ENCODE measurements at regions not wholly inside any gene's neighbourhood (a gene's known extent, or its start where the extent isn't known, plus 50 kb on each side); places are given as distances from the start of the nearest gene placed in this dataset.

- no peaks in the 10 kb centered on the region for H3K36me3 ChIP-seq (ENCODE audit: control insufficient read depth in 1 of 2, insufficient read depth in 2 of 2, low read length in 2 of 2)
- no peaks in the 10 kb centered on the region for H3K79me2 ChIP-seq (ENCODE audit: insufficient read depth, low read length)
- H3K9ac ChIP-seq (ENCODE audit: low read length), result no peak overlapping the region
- H3K4me1 ChIP-seq (ENCODE audit: control insufficient read depth in 1 of 2, insufficient read depth in 2 of 2, low read length in 2 of 2), result no peaks in the 10 kb centered on the region
- no TSS peak for BruUV-seq (replicated peaks)
- DNase-seq (ENCODE audit: low read depth, low spot score) (no peak), ATAC-seq (no peak)
- H3K27me3 ChIP-seq (ENCODE audit: insufficient read depth, low read length), result no peaks in the 10 kb centered on the region
- H3K27ac ChIP-seq (ENCODE audit: low read depth, low read length), result no peak overlapping the region
- H3K9me2 ChIP-seq (ENCODE audit: insufficient read depth), result no peaks in the 10 kb centered on the region
- no peak overlapping the region for H3K4me3 ChIP-seq (replicated peaks in 1 of 2; ENCODE audit: low read depth in 1 of 2, low read length in 2 of 2)
- no peaks in the 10 kb centered on the region for H3K9me3 ChIP-seq (ENCODE audit: control insufficient read depth in 1 of 2, insufficient read depth in 1 of 2, low read depth in 1 of 2, low read length in 2 of 2)
- ChIA-PET RAD21 (ENCODE audit: low non-redundant PET in 1 of 2, low total read pairs in 2 of 2, uncharacterized antibody in 2 of 2, unreplicated experiment in 2 of 2) (no interaction called here), CTCF (no interaction called here), POLR2A (no interaction called here)
- intact Hi-C loops (cut with micrococcal nuclease), result no loop called here
- H4K20me1 ChIP-seq (ENCODE audit: insufficient read depth), result no peaks in the 10 kb centered on the region
- no peak overlapping the region for H2AFZ ChIP-seq (ENCODE audit: low read depth, low read length, poor library complexity, severe bottlenecking)
- no peak for TF ChIP-seq ZNF274 (IDR thresholded peaks at IDR 0.05; ENCODE audit: low read depth, low read length)
- no peak for TF ChIP-seq CEBPB (IDR thresholded peaks at IDR 0.05; ENCODE audit: low read depth)
- no peak for TF ChIP-seq ATF3 (IDR thresholded peaks at IDR 0.05)
- TF ChIP-seq RAD21 (IDR thresholded peaks at IDR 0.05; ENCODE audit: low read depth), result no peak
- TF ChIP-seq EGR1 (IDR thresholded peaks at IDR 0.05; ENCODE audit: low read depth), result no peak
- no peak for TF ChIP-seq SRF (IDR thresholded peaks at IDR 0.05; ENCODE audit: low read depth)
- TF ChIP-seq EZH2 (IDR thresholded peaks at IDR 0.05), result no peak
- no peak for TF ChIP-seq POLR2A (IDR thresholded peaks at IDR 0.05; ENCODE audit: borderline replicate concordance, extremely low read depth, insufficient read depth, insufficient read length)
- no peak for TF ChIP-seq EZH2phosphoT487 (IDR thresholded peaks at IDR 0.05; ENCODE audit: borderline replicate concordance)
- TF ChIP-seq ZFX (IDR thresholded peaks at IDR 0.05), result no peak
- no peak for TF ChIP-seq REST (IDR thresholded peaks at IDR 0.05; ENCODE audit: low read depth)
- no peak for TF ChIP-seq MAX (IDR thresholded peaks at IDR 0.05)
- no peak for TF ChIP-seq FOSL1 (IDR thresholded peaks at IDR 0.05; ENCODE audit: low read depth)
- no peak for TF ChIP-seq SP1 (IDR thresholded peaks at IDR 0.05; ENCODE audit: low read depth)
- no peak for TF ChIP-seq TCF7L2 (IDR thresholded peaks at IDR 0.05; ENCODE audit: borderline replicate concordance, extremely low read depth, insufficient read depth, insufficient read length)
- no peak overlapping the region for H3K4me2 ChIP-seq (ENCODE audit: low read length)
Measured at GRCh38 chr13:90630716-90631115, 716.8 kb upstream of the MIR17HG start.

All from HCT116 (cell line).